ENCODE measurements at regions not wholly inside any gene's neighbourhood (a gene's known extent, or its start where the extent isn't known, plus 50 kb on each side); places are given as distances from the start of the nearest gene placed in this dataset.

DNA sequence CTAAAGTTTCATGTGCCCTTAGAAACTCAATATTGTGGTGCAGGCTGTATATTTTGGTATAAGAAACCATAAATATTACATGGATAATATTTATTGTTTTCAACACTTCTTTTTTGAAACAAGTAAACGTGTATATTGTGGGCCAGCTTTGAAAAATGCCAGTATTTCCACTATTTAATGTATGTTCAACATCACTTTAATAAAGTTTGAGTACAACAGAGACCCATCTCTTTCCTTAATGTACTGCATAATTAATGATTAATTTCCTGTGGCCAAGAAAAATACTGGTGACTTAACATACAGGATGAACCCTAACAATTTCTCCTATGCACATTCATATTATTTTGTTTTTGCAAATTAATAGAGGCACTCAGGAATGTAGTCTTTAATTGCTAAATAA lies 2891.5 kb downstream of the PCDH9 start (continued):
- TF ChIP-seq STAT1 (IDR thresholded peaks at IDR 0.05; ENCODE audit: unreplicated experiment): no peak
- TF ChIP-seq, protein P1, sequence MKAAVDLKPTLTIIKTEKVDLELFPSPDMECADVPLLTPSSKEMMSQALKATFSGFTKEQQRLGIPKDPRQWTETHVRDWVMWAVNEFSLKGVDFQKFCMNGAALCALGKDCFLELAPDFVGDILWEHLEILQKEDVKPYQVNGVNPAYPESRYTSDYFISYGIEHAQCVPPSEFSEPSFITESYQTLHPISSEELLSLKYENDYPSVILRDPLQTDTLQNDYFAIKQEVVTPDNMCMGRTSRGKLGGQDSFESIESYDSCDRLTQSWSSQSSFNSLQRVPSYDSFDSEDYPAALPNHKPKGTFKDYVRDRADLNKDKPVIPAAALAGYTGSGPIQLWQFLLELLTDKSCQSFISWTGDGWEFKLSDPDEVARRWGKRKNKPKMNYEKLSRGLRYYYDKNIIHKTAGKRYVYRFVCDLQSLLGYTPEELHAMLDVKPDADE (IDR thresholded peaks at IDR 0.05): no peak
- TF ChIP-seq, protein P2, sequence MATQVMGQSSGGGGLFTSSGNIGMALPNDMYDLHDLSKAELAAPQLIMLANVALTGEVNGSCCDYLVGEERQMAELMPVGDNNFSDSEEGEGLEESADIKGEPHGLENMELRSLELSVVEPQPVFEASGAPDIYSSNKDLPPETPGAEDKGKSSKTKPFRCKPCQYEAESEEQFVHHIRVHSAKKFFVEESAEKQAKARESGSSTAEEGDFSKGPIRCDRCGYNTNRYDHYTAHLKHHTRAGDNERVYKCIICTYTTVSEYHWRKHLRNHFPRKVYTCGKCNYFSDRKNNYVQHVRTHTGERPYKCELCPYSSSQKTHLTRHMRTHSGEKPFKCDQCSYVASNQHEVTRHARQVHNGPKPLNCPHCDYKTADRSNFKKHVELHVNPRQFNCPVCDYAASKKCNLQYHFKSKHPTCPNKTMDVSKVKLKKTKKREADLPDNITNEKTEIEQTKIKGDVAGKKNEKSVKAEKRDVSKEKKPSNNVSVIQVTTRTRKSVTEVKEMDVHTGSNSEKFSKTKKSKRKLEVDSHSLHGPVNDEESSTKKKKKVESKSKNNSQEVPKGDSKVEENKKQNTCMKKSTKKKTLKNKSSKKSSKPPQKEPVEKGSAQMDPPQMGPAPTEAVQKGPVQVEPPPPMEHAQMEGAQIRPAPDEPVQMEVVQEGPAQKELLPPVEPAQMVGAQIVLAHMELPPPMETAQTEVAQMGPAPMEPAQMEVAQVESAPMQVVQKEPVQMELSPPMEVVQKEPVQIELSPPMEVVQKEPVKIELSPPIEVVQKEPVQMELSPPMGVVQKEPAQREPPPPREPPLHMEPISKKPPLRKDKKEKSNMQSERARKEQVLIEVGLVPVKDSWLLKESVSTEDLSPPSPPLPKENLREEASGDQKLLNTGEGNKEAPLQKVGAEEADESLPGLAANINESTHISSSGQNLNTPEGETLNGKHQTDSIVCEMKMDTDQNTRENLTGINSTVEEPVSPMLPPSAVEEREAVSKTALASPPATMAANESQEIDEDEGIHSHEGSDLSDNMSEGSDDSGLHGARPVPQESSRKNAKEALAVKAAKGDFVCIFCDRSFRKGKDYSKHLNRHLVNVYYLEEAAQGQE (IDR thresholded peaks at IDR 0.05; ENCODE audit: unreplicated experiment): no peak
- TF ChIP-seq JUNB (IDR thresholded peaks at IDR 0.05; ENCODE audit: unreplicated experiment): no peak

- no peaks in the 10 kb centered on the region for H3K27me3 ChIP-seq (ENCODE audit: insufficient read depth)
These were observed 2896.2 kb downstream of the PCDH9 start for GRCh38 chr13:64333888-64334287.

More at GRCh38 chr13:64333888-64334287, 2896.2 kb downstream of the PCDH9 start:
- H3K4me3 ChIP-seq: no peak overlapping the region
- H2AFZ ChIP-seq: no peak overlapping the region
- peaks cover 19% of the 10 kb centered on the region; the same call in 2 of the 3 replicates for H3K36me3 Mint-ChIP-seq (ENCODE audit: low read depth)
- TF ChIP-seq ZNF331 (CRISPR knock-in tag; IDR thresholded peaks at IDR 0.05; ENCODE audit: low read depth) (no peak), STAT1 (IDR thresholded peaks at IDR 0.05; ENCODE audit: unreplicated experiment) (no peak), CREB1 (CRISPR knock-in tag; IDR thresholded peaks at IDR 0.05; ENCODE audit: low read depth) (no peak), EZH2phosphoT487 (IDR thresholded peaks at IDR 0.05; ENCODE audit: unreplicated experiment) (no peak), ZNF114 (CRISPR knock-in tag; IDR thresholded peaks at IDR 0.05) (no peak), POLR2AphosphoS5 (IDR thresholded peaks at IDR 0.05; ENCODE audit: low read depth) (no peak), NANOG (IDR thresholded peaks at IDR 0.05; ENCODE audit: borderline replicate concordance) (no peak)
- TF ChIP-seq, protein P2 (IDR thresholded peaks at IDR 0.05; ENCODE audit: unreplicated experiment): no peak
- H3K27ac ChIP-seq (ENCODE audit: low read depth): no peak overlapping the region
- no peaks in the 10 kb centered on the region for H3K9me2 ChIP-seq (ENCODE audit: insufficient read depth)
- ATAC-seq (no peak), DNase-seq (ENCODE audit: low spot score) (peak; percentile 15)
- peaks cover 16% of the 10 kb centered on the region for H3K9me3 Mint-ChIP-seq
- H3K4me1 Mint-ChIP-seq: no peaks in the 10 kb centered on the region
- H3K36me3 ChIP-seq (ENCODE audit: insufficient read depth): no peaks in the 10 kb centered on the region; the same call in 1 of the 2 replicates
- no peaks in the 10 kb centered on the region for H4K20me1 ChIP-seq (replicated peaks; ENCODE audit: insufficient read depth)
- H3K79me2 ChIP-seq (replicated peaks; ENCODE audit: insufficient read depth): no peaks in the 10 kb centered on the region
- no peak overlapping the region for H3K4me3 Mint-ChIP-seq
- no peak overlapping the region for H3K27ac Mint-ChIP-seq
- no peaks in the 10 kb centered on the region for H3K27me3 Mint-ChIP-seq (ENCODE audit: insufficient read depth, low read depth, poor library complexity)
- H3K4me1 ChIP-seq (ENCODE audit: insufficient read depth): peaks cover 8% of the 10 kb centered on the region
- no peaks in the 10 kb centered on the region for H3F3A ChIP-seq (replicated peaks; ENCODE audit: low read depth)
- H3K4me2 ChIP-seq: no peak overlapping the region

Measured in GM23338 (cell line).